Mesothelial cell of epicardium (in vitro differentiated cells): ENCODE measurements at regions not wholly inside any gene's neighbourhood (a gene's known extent, or its start where the extent isn't known, plus 50 kb on each side); places are given as distances from the start of the nearest gene placed in this dataset.

Experiments
- DNase-seq, 2 experiments: peaks; one replicate each; pipeline ENCODE4 v3.0.0; 2021; ENCODE audit warnings: low spot score in 2 of 2; ENCODE audit not compliant: unreplicated experiment in 2 of 2
- H3K27ac Mint-ChIP-seq: 2 replicates; pipeline ENCODE4 v1.8.0; 2021; ENCODE audit warnings: mixed read lengths
- H3K27me3 Mint-ChIP-seq: 2 replicates; pipeline ENCODE4 v1.8.0; 2021; ENCODE audit warnings: low read depth, mixed read lengths
- H3K36me3 Mint-ChIP-seq: 2 replicates; pipeline ENCODE4 v1.8.0; 2021; ENCODE audit warnings: mixed read lengths
- H3K4me1 Mint-ChIP-seq: 2 replicates; pipeline ENCODE4 v1.8.0; 2021; ENCODE audit warnings: mixed read lengths
- H3K4me3 Mint-ChIP-seq: 2 replicates; pipeline ENCODE4 v1.8.0; 2021; ENCODE audit warnings: mild to moderate bottlenecking, moderate library complexity, mixed read lengths
- H3K9me3 Mint-ChIP-seq: 2 replicates; pipeline ENCODE4 v1.8.0; 2021; ENCODE audit warnings: mixed read lengths
- CTCF ChIP-seq: fragments of 200-600 bp; sonication (generic); IDR thresholded peaks from one replicate; pipeline ENCODE4 v1.5.0; 2021; ENCODE audit warnings: antibody characterized with exemption; ENCODE audit not compliant: unreplicated experiment

GRCh38 chr18:38297910-38298309 is 732.3 kb upstream of the CELF4 start:
- Mint-ChIP-seq H3K27ac (no peak overlapping the region), H3K27me3 (peaks cover 2% of the 10 kb centered on the region), H3K9me3 (peaks cover 5% of the 10 kb centered on the region), H3K4me1 (no peaks in the 10 kb centered on the region), H3K4me3 (no peak overlapping the region), H3K36me3 (no peaks in the 10 kb centered on the region)
- DNase-seq, result no peak
- TF ChIP-seq CTCF, result no peak

- H3K27me3 Mint-ChIP-seq, result no peaks in the 10 kb centered on the region
- TF ChIP-seq CTCF, result no peak
- H3K9me3 Mint-ChIP-seq, result no peaks in the 10 kb centered on the region
- H3K36me3 Mint-ChIP-seq, result no peaks in the 10 kb centered on the region
- no peaks in the 10 kb centered on the region for H3K4me1 Mint-ChIP-seq
- H3K27ac Mint-ChIP-seq, result no peak overlapping the region
- no peak for DNase-seq
- H3K4me3 Mint-ChIP-seq, result no peak overlapping the region
These were observed 724.6 kb upstream of the CELF4 start for GRCh38 chr18:38290229-38290628.

- no peak for DNase-seq
- H3K9me3 Mint-ChIP-seq, result no peaks in the 10 kb centered on the region
These were observed 719.4 kb upstream of the CELF4 start for GRCh38 chr18:38284972-38285371.

GRCh38 chr18:38263066-38263465 is 697.5 kb upstream of the CELF4 start:
- no peak overlapping the region for H3K4me3 Mint-ChIP-seq
- DNase-seq, result no peak
- H3K9me3 Mint-ChIP-seq, result peaks cover 9% of the 10 kb centered on the region
- no peaks in the 10 kb centered on the region for H3K4me1 Mint-ChIP-seq
- no peak for TF ChIP-seq CTCF
- H3K36me3 Mint-ChIP-seq, result no peaks in the 10 kb centered on the region
- H3K27me3 Mint-ChIP-seq, result no peaks in the 10 kb centered on the region
- no peak overlapping the region for H3K27ac Mint-ChIP-seq

More at GRCh38 chr18:38284972-38285371, 719.4 kb upstream of the CELF4 start:
- Mint-ChIP-seq H3K4me3 (no peak overlapping the region), H3K27me3 (no peaks in the 10 kb centered on the region), H3K36me3 (no peaks in the 10 kb centered on the region), H3K27ac (no peak overlapping the region), H3K4me1 (no peaks in the 10 kb centered on the region)
- TF ChIP-seq CTCF, result no peak

GRCh38 chr18:38262661-38263060 is 697.1 kb upstream of the CELF4 start:
- no peak for TF ChIP-seq CTCF
- H3K9me3 Mint-ChIP-seq, result peaks cover 6% of the 10 kb centered on the region

GRCh38 chr18:38257661-38258060 is 692.1 kb upstream of the CELF4 start:
- no peaks in the 10 kb centered on the region for H3K9me3 Mint-ChIP-seq
- no peaks in the 10 kb centered on the region for H3K36me3 Mint-ChIP-seq
- no peak for TF ChIP-seq CTCF
- peaks cover 5% of the 10 kb centered on the region for H3K4me1 Mint-ChIP-seq
- H3K27ac Mint-ChIP-seq, result no peak overlapping the region
- no peak overlapping the region for H3K4me3 Mint-ChIP-seq
- no peak for DNase-seq
- H3K27me3 Mint-ChIP-seq, result no peaks in the 10 kb centered on the region

More at GRCh38 chr18:38262661-38263060, 697.1 kb upstream of the CELF4 start:
- no peaks in the 10 kb centered on the region for H3K4me1 Mint-ChIP-seq
- no peak overlapping the region for H3K4me3 Mint-ChIP-seq
- H3K27me3 Mint-ChIP-seq, result no peaks in the 10 kb centered on the region
- DNase-seq, result no peak
- H3K27ac Mint-ChIP-seq, result no peak overlapping the region
- H3K36me3 Mint-ChIP-seq, result no peaks in the 10 kb centered on the region
